Ovary (tissue), 3 donors: ENCODE measurements at regions not wholly inside any gene's neighbourhood (a gene's known extent, or its start where the extent isn't known, plus 50 kb on each side); places are given as distances from the start of the nearest gene placed in this dataset.

Experiments used
- CTCF ChIP-seq, 3 donors: fragments of 450-650 bp in 2 of 3; fragments of 200-600 bp in 1 of 3; IDR thresholded peaks; one replicate each; pipeline versions ENCODE4 v1.5.1 to v1.8.0; 2016 to 2022; ENCODE audit warnings: antibody characterized with exemption in 3 of 3, mild to moderate bottlenecking in 1 of 3
- POLR2A ChIP-seq: fragments of 450-650 bp; IDR thresholded peaks from one replicate; pipeline ENCODE4 v1.6.1; 2017; ENCODE audit warnings: antibody characterized with exemption, mild to moderate bottlenecking, moderate library complexity
- donor health status: DM: no; HTN: no; CAD: no.

DNA sequence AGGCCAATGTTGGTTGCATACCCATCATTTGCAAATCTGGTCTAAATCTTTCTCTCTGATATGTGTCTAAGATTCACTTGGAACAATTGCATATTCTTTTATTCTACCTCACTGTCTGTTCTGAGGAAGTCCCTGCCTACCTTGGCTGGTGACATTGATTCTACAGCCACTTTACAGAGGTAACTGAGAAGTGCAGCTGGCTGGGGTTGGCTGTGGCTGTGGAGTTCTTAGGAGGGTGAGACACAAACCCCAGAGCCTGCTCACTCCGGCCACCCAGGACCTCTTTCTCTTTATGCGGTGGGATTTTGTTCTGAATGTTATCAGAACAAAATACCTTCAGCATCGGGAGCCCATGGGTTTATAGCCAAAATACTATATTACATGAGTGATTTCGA is 54.5 kb upstream of the IRS2 start:
- TF ChIP-seq CTCF (IDR thresholded peaks at IDR 0.05) (no peak), POLR2A (no peak)
